ENCODE measurements at regions not wholly inside any gene's neighbourhood (a gene's known extent, or its start where the extent isn't known, plus 50 kb on each side); places are given as distances from the start of the nearest gene placed in this dataset.
"Not testable (repeated sequence)": the region's sequence is repeated elsewhere in the genome, so short reads cannot be mapped to it uniquely, and the experiment has no call there.

- FAIRE-seq, result not testable (repeated sequence)
These were observed 322.6 kb downstream of the THBS2 start for GRCh38 chr6:168931072-168931471.

GRCh38 chr6:168929871-168930450 lies 323.7 kb downstream of the THBS2 start:
- FAIRE-seq, result no peak

GRCh38 chr6:168928012-168928411 lies 325.6 kb downstream of the THBS2 start:
- no peak for FAIRE-seq

GRCh38 chr6:168927026-168927425 lies 326.6 kb downstream of the THBS2 start:
- FAIRE-seq, result no peak

- FAIRE-seq, result no peak
These were observed 327.3 kb downstream of the THBS2 start for GRCh38 chr6:168926306-168926705.

GRCh38 chr6:168925671-168926070 lies 328.0 kb downstream of the THBS2 start:
- FAIRE-seq, result no peak

- no peak for FAIRE-seq
These were observed 330.5 kb downstream of the THBS2 start for GRCh38 chr6:168923171-168923570.

GRCh38 chr6:168922436-168922835 lies 331.2 kb downstream of the THBS2 start:
- no peak for FAIRE-seq

- FAIRE-seq, result no peak
These were observed 333.4 kb downstream of the THBS2 start for GRCh38 chr6:168920289-168920688.

GRCh38 chr6:168919470-168920179 lies 334.0 kb downstream of the THBS2 start:
- FAIRE-seq, result no peak

- FAIRE-seq, result no peak
These were observed 337.0 kb downstream of the THBS2 start for GRCh38 chr6:168916576-168917211.

GRCh38 chr6:168915855-168916254 lies 337.8 kb downstream of the THBS2 start:
- FAIRE-seq, result no peak

GRCh38 chr6:168915242-168915641 lies 338.4 kb downstream of the THBS2 start:
- FAIRE-seq, result no peak

GRCh38 chr6:168913866-168914469 lies 339.7 kb downstream of the THBS2 start:
- no peak for FAIRE-seq

GRCh38 chr6:168913231-168913865 lies 340.3 kb downstream of the THBS2 start:
- FAIRE-seq, result not testable (repeated sequence)

GRCh38 chr6:168909288-168909687 lies 344.4 kb downstream of the THBS2 start:
- FAIRE-seq, result no peak

GRCh38 chr6:168908887-168909286 lies 344.8 kb downstream of the THBS2 start:
- FAIRE-seq, result no peak

GRCh38 chr6:168908166-168908565 lies 345.5 kb downstream of the THBS2 start:
- no peak for FAIRE-seq

GRCh38 chr6:168906391-168906790 lies 347.3 kb downstream of the THBS2 start:
- no peak for FAIRE-seq

- no peak for FAIRE-seq
These were observed 348.1 kb downstream of the THBS2 start for GRCh38 chr6:168905451-168906090.

- FAIRE-seq, result no peak
These were observed 349.9 kb downstream of the THBS2 start for GRCh38 chr6:168903613-168904345.

GRCh38 chr6:168902075-168902474 lies 351.6 kb downstream of the THBS2 start:
- no peak for FAIRE-seq

Measured in islet of Langerhans (tissue), 1 donor.